IMR-90 (cell line): ENCODE measurements at regions not wholly inside any gene's neighbourhood (a gene's known extent, or its start where the extent isn't known, plus 50 kb on each side); places are given as distances from the start of the nearest gene placed in this dataset.

ENCODE experiments used
- ATAC-seq: fragments of 200-7000 bp; cut with Tn5 transposase; 2 replicates; pipeline ENCODE4 v1.9.1; 2020; ENCODE audit warnings: low read depth, mild to moderate bottlenecking, moderate library complexity
- BruUV-seq: library from RNA; stranded (reverse); fragments of 400-500 nt; replicated peaks from 2 replicates; lab custom pipeline; 2021; lab: Mats Ljungman, UMichigan
- CTCF ChIA-PET: fragments of 300-600 bp; formaldehyde crosslinking; extraction: SDS; loops from one replicate; lab custom pipeline; 2021; ENCODE audit warnings: antibody characterized with exemption; lab: Yijun Ruan, JAX
- POLR2A ChIA-PET: fragments of 300-600 bp; sonication (Branson Sonifier 250); formaldehyde crosslinking; loops from one replicate; lab custom pipeline; 2022; ENCODE audit warnings: antibody characterized with exemption; ENCODE audit not compliant: unreplicated experiment; lab: Charles Lee
- DNase-seq: peaks from one replicate; pipeline ENCODE4 v3.0.0; 2013
- H2AFZ ChIP-seq: replicated peaks from 2 replicates; pipeline ENCODE3; 2013; ENCODE audit warnings: low read length, mild to moderate bottlenecking; ENCODE audit not compliant: poor library complexity
- H2AK5ac ChIP-seq: 2 replicates; pipeline ENCODE4 v1.6.1; 2013; ENCODE audit warnings: low read depth, low read length, inconsistent platforms
- H2AK9ac ChIP-seq: replicated peaks from 2 replicates; pipeline ENCODE3; 2013; ENCODE audit warnings: mild to moderate bottlenecking, low read depth, low read length, moderate library complexity; ENCODE audit not compliant: poor library complexity
- H2BK120ac ChIP-seq: 2 replicates; pipeline ENCODE4 v1.6.1; 2013; ENCODE audit warnings: low read depth, low read length, inconsistent platforms
- H2BK15ac ChIP-seq: 3 replicates; pipeline ENCODE4 v1.6.1; 2013; ENCODE audit warnings: low read depth, low read length, inconsistent platforms
- H2BK20ac ChIP-seq: 2 replicates; pipeline ENCODE4 v1.6.1; 2013; ENCODE audit warnings: low read depth, mild to moderate bottlenecking, inconsistent platforms, low read length, moderate library complexity
- H2BK5ac ChIP-seq: 2 replicates; pipeline ENCODE4 v1.6.1; 2013; ENCODE audit warnings: mild to moderate bottlenecking, low read depth, low read length, inconsistent platforms; ENCODE audit not compliant: poor library complexity, severe bottlenecking
- H3K14ac ChIP-seq: replicated peaks from 2 replicates; pipeline ENCODE4 v1.6.1; 2013; ENCODE audit warnings: low read depth, low read length, inconsistent platforms
- H3K18ac ChIP-seq: 2 replicates; pipeline ENCODE4 v1.6.1; 2013; ENCODE audit warnings: low read depth, low read length, control low read depth
- H3K23ac ChIP-seq: 2 replicates; pipeline ENCODE4 v1.6.1; 2013; ENCODE audit warnings: low read depth, low read length, inconsistent platforms
- H3K27ac ChIP-seq: 2 replicates; pipeline ENCODE4 v1.5.1; 2013; ENCODE audit warnings: mild to moderate bottlenecking, control low read depth, low read length; ENCODE audit not compliant: insufficient read depth
- H3K27me3 ChIP-seq: 2 replicates; pipeline ENCODE4 v1.6.1; 2013; ENCODE audit warnings: low read length; ENCODE audit not compliant: control insufficient read depth, insufficient read depth
- H3K36me3 ChIP-seq: 2 replicates; pipeline ENCODE4 v1.6.1; 2013; ENCODE audit warnings: low read length, mixed read lengths; ENCODE audit not compliant: control insufficient read depth, insufficient read depth
- H3K4ac ChIP-seq: 2 replicates; pipeline ENCODE4 v1.6.1; 2013; ENCODE audit warnings: low read depth, low read length, inconsistent platforms
- H3K4me1 ChIP-seq: 2 replicates; pipeline ENCODE4 v1.6.1; 2013; ENCODE audit warnings: low read length, mixed read lengths; ENCODE audit not compliant: control insufficient read depth, insufficient read depth
- H3K4me2 ChIP-seq: 2 replicates; pipeline ENCODE4 v1.6.1; 2013; ENCODE audit warnings: low read depth, mild to moderate bottlenecking, control low read depth, low read length, moderate library complexity
- H3K4me3 ChIP-seq: 2 replicates; pipeline ENCODE4 v1.5.1; 2013; ENCODE audit warnings: low read depth, mild to moderate bottlenecking, control low read depth, low read length, moderate library complexity; ENCODE audit not compliant: insufficient read depth
- H3K56ac ChIP-seq: 2 replicates; pipeline ENCODE4 v1.6.1; 2013; ENCODE audit warnings: low read length, inconsistent platforms; ENCODE audit not compliant: insufficient read depth; ENCODE audit errors: extremely low read depth
- H3K79me1 ChIP-seq, 2 experiments: 2 replicates each; pipeline ENCODE4 v1.6.1; 2013; ENCODE audit warnings: low read length in 2 of 2, inconsistent platforms in 1 of 2, low read depth in 1 of 2
- H3K9ac ChIP-seq: 2 replicates; pipeline ENCODE4 v1.6.1; 2013; ENCODE audit warnings: low read depth, low read length, control low read depth
- H3K9me1 ChIP-seq: 2 replicates; pipeline ENCODE4 v1.6.1; 2013; ENCODE audit warnings: low read length, inconsistent platforms; ENCODE audit not compliant: insufficient read depth
- H3K9me3 ChIP-seq: 2 replicates; pipeline ENCODE4 v1.6.1; 2013; ENCODE audit warnings: low read length; ENCODE audit not compliant: control insufficient read depth, insufficient read depth
- H4K20me1 ChIP-seq: 2 replicates; pipeline ENCODE4 v1.6.1; 2013; ENCODE audit warnings: low read length, inconsistent platforms; ENCODE audit not compliant: insufficient read depth
- H4K5ac ChIP-seq: 2 replicates; pipeline ENCODE4 v1.6.1; 2013; ENCODE audit warnings: mild to moderate bottlenecking, low read depth, low read length, control low read depth
- H4K8ac ChIP-seq, 2 experiments: 2 replicates each; pipeline ENCODE4 v1.6.1; 2013; ENCODE audit warnings: low read depth in 2 of 2, low read length in 2 of 2, control low read depth in 1 of 2, inconsistent platforms in 1 of 2
- H4K91ac ChIP-seq: 2 replicates; pipeline ENCODE4 v1.6.1; 2013; ENCODE audit warnings: low read depth, low read length, inconsistent platforms; ENCODE audit not compliant: insufficient read depth
- BHLHE40 ChIP-seq: fragments of 150-350 bp; IDR thresholded peaks from 2 replicates; pipeline ENCODE4 v1.6.1; 2016; ENCODE audit warnings: mild to moderate bottlenecking, low read depth, low read length
- CEBPB ChIP-seq: IDR thresholded peaks from 2 replicates; pipeline ENCODE4 v1.6.1; 2012; ENCODE audit warnings: low read depth, low read length, improper control_type of control experiment
- CHD1 ChIP-seq: IDR thresholded peaks from 2 replicates; pipeline ENCODE4 v1.6.1; 2012; ENCODE audit warnings: low read depth, low read length, improper control_type of control experiment
- CTCF ChIP-seq: conservative IDR thresholded peaks from 2 replicates; pipeline ENCODE4 v1.5.1; 2012; ENCODE audit warnings: mild to moderate bottlenecking, low read depth, low read length, improper control_type of control experiment
- FOS ChIP-seq: fragments of 150-350 bp; IDR thresholded peaks from 2 replicates; pipeline ENCODE4 v1.6.1; 2016; ENCODE audit warnings: low read depth, low read length
- MAZ ChIP-seq: IDR thresholded peaks from 2 replicates; pipeline ENCODE4 v1.6.1; 2012; ENCODE audit warnings: low read depth, mild to moderate bottlenecking, low read length, improper control_type of control experiment, moderate library complexity, borderline replicate concordance
- MXI1 ChIP-seq: IDR thresholded peaks from 2 replicates; pipeline ENCODE4 v1.6.1; 2012; ENCODE audit warnings: low read depth, mild to moderate bottlenecking, low read length, moderate library complexity, borderline replicate concordance
- POLR2A ChIP-seq: IDR thresholded peaks from 2 replicates; pipeline ENCODE4 v1.6.1; 2012; ENCODE audit warnings: mild to moderate bottlenecking, low read depth, low read length
- RAD21 ChIP-seq: IDR thresholded peaks from 2 replicates; pipeline ENCODE4 v1.6.1; 2012; ENCODE audit warnings: low read length, improper control_type of control experiment
- RCOR1 ChIP-seq: IDR thresholded peaks from 2 replicates; pipeline ENCODE4 v1.6.1; 2012; ENCODE audit warnings: mild to moderate bottlenecking, low read length, improper control_type of control experiment; ENCODE audit not compliant: insufficient replicate concordance
- RFX5 ChIP-seq: IDR thresholded peaks from 2 replicates; pipeline ENCODE4 v1.8.0; 2012; ENCODE audit warnings: low read depth, mild to moderate bottlenecking, low read length, moderate library complexity
- SMC3 ChIP-seq: fragments of 150-350 bp; IDR thresholded peaks from 2 replicates; pipeline ENCODE4 v1.6.1; 2016; ENCODE audit warnings: low read depth, mild to moderate bottlenecking, antibody characterized with exemption, low read length, moderate library complexity
- USF2 ChIP-seq: fragments of 150-350 bp; IDR thresholded peaks from 2 replicates; pipeline ENCODE4 v1.6.1; 2017; ENCODE audit warnings: mild to moderate bottlenecking, antibody characterized with exemption, low read length, low read depth
- WGBS, 2 experiments: methylation state at CpG; one replicate each; pipeline versions ENCODE4 v1.1.5 to v1.1.7; 2013; ENCODE audit warnings: missing lambda C conversion rate in 2 of 2; ENCODE audit not compliant: insufficient read length in 1 of 2; ENCODE audit errors: extremely low coverage in 2 of 2; 5-methylcytosine and 5-hydroxymethylcytosine counted together
- dilution Hi-C: fragments of 300-500 bp; cut with HindIII; formaldehyde crosslinking; loops from one replicate; pipeline ENCODE4 v1.14.3; 2018; ENCODE audit warnings: low sequenced_read_pairs; ENCODE audit not compliant: unreplicated experiment
- in situ Hi-C: fragments of 300-500 bp; cut with MboI; formaldehyde crosslinking; loops from 3 replicates; pipeline ENCODE4 v1.14.3; 2019; ENCODE audit warnings: low sequenced_read_pairs, inconsistent platforms, mixed read lengths
- intact Hi-C: fragments of 100-400 bp; cut with micrococcal nuclease; formaldehyde crosslinking; loops from 2 replicates; pipeline ENCODE4 v1.10.0; 2022
- TF ChIP-seq, protein P1 (sequence below): fragments of 150-350 bp; IDR thresholded peaks from 2 replicates; pipeline ENCODE4 v1.6.1; 2016; ENCODE audit warnings: low read depth, mild to moderate bottlenecking, low read length, moderate library complexity, borderline replicate concordance

- CTCF ChIA-PET: no interaction called here
- no peak overlapping the region for H2AK5ac ChIP-seq
Observed at GRCh38 chr20:3342766-3343165, 64.7 kb downstream of the DNAAF9 start.

More at GRCh38 chr20:3342766-3343165, 64.7 kb downstream of the DNAAF9 start:
- H2AFZ ChIP-seq: no peak overlapping the region
- H4K5ac ChIP-seq: no peak overlapping the region
- H4K91ac ChIP-seq: no peak overlapping the region
- H3K23ac ChIP-seq: no peak overlapping the region
- 100% methylated on average over 1 of the region's 3 CpGs; no CpG with 5 or more reads in 1 of the 2 experiments for WGBS, 2 experiments
- no peak overlapping the region for H3K4me2 ChIP-seq
- no peak overlapping the region for H2AK9ac ChIP-seq
- H3K14ac ChIP-seq: no peak overlapping the region
- no peaks in the 10 kb centered on the region for H3K9me1 ChIP-seq
- H3K4ac ChIP-seq: no peak overlapping the region
- no peaks in the 10 kb centered on the region; a peak in 1 of 4 replicates for H3K79me1 ChIP-seq
- no peak overlapping the region for H2BK15ac ChIP-seq
- intact Hi-C loops: no loop called here
- no peak overlapping the region for H4K8ac ChIP-seq
- no peaks in the 10 kb centered on the region for H3K9me3 ChIP-seq
- peaks cover 17% of the 10 kb centered on the region for H3K36me3 ChIP-seq
- no peak overlapping the region for H2BK120ac ChIP-seq
- no peak for TF ChIP-seq RCOR1
- TF ChIP-seq BHLHE40: no peak
- no peak for TF ChIP-seq POLR2A
- TF ChIP-seq, protein P1, sequence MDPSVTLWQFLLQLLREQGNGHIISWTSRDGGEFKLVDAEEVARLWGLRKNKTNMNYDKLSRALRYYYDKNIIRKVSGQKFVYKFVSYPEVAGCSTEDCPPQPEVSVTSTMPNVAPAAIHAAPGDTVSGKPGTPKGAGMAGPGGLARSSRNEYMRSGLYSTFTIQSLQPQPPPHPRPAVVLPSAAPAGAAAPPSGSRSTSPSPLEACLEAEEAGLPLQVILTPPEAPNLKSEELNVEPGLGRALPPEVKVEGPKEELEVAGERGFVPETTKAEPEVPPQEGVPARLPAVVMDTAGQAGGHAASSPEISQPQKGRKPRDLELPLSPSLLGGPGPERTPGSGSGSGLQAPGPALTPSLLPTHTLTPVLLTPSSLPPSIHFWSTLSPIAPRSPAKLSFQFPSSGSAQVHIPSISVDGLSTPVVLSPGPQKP: no peak
- TF ChIP-seq SMC3: no peak
- TF ChIP-seq RFX5: no peak
- TF ChIP-seq CHD1: no peak
- TF ChIP-seq USF2: no peak
- TF ChIP-seq CTCF: no peak
- no peak for TF ChIP-seq MXI1
- TF ChIP-seq FOS: no peak
- no peak for TF ChIP-seq RAD21
- no peak for TF ChIP-seq CEBPB
- TF ChIP-seq MAZ: no peak
- no peaks in the 10 kb centered on the region for H4K20me1 ChIP-seq
- DNase-seq: no peak
- no peak for ATAC-seq
- POLR2A ChIA-PET: no interaction called here
- no peak overlapping the region for H3K56ac ChIP-seq
- dilution Hi-C loops: no loop called here
- H3K9ac ChIP-seq: no peak overlapping the region
- no peak overlapping the region for H3K18ac ChIP-seq
- no peak overlapping the region for H3K4me3 ChIP-seq
- H3K4me1 ChIP-seq: peaks cover 3% of the 10 kb centered on the region; the same call in 1 of the 2 replicates
- in situ Hi-C loops: no loop called here
- H3K27ac ChIP-seq: no peak overlapping the region
- no peak overlapping the region for H2BK20ac ChIP-seq
- BruUV-seq: no TSS peak
- no peak overlapping the region for H2BK5ac ChIP-seq
- no peaks in the 10 kb centered on the region for H3K27me3 ChIP-seq
